IMR-90 (cell line): ENCODE measurements at regions not wholly inside any gene's neighbourhood (a gene's known extent, or its start where the extent isn't known, plus 50 kb on each side); places are given as distances from the start of the nearest gene placed in this dataset.

Experiments used
- ATAC-seq: fragments of 200-7000 bp; cut with Tn5 transposase; 2 replicates; pipeline ENCODE4 v1.9.1; 2020; ENCODE audit warnings: low read depth, mild to moderate bottlenecking, moderate library complexity
- BruUV-seq: library from RNA; stranded (reverse); fragments of 400-500 nt; replicated peaks from 2 replicates; lab custom pipeline; 2021; lab: Mats Ljungman, UMichigan
- CTCF ChIA-PET: fragments of 300-600 bp; formaldehyde crosslinking; extraction: SDS; loops from one replicate; lab custom pipeline; 2021; ENCODE audit warnings: antibody characterized with exemption; lab: Yijun Ruan, JAX
- POLR2A ChIA-PET: fragments of 300-600 bp; sonication (Branson Sonifier 250); formaldehyde crosslinking; loops from one replicate; lab custom pipeline; 2022; ENCODE audit warnings: antibody characterized with exemption; ENCODE audit not compliant: unreplicated experiment; lab: Charles Lee
- DNase-seq: peaks from one replicate; pipeline ENCODE4 v3.0.0; 2013
- H2AFZ ChIP-seq: replicated peaks from 2 replicates; pipeline ENCODE3; 2013; ENCODE audit warnings: low read length, mild to moderate bottlenecking; ENCODE audit not compliant: poor library complexity
- H2AK5ac ChIP-seq: 2 replicates; pipeline ENCODE4 v1.6.1; 2013; ENCODE audit warnings: low read depth, low read length, inconsistent platforms
- H2AK9ac ChIP-seq: replicated peaks from 2 replicates; pipeline ENCODE3; 2013; ENCODE audit warnings: mild to moderate bottlenecking, low read depth, low read length, moderate library complexity; ENCODE audit not compliant: poor library complexity
- H2BK120ac ChIP-seq: 2 replicates; pipeline ENCODE4 v1.6.1; 2013; ENCODE audit warnings: low read depth, low read length, inconsistent platforms
- H2BK15ac ChIP-seq: 3 replicates; pipeline ENCODE4 v1.6.1; 2013; ENCODE audit warnings: low read depth, low read length, inconsistent platforms
- H2BK20ac ChIP-seq: 2 replicates; pipeline ENCODE4 v1.6.1; 2013; ENCODE audit warnings: low read depth, mild to moderate bottlenecking, inconsistent platforms, low read length, moderate library complexity
- H2BK5ac ChIP-seq: 2 replicates; pipeline ENCODE4 v1.6.1; 2013; ENCODE audit warnings: mild to moderate bottlenecking, low read depth, low read length, inconsistent platforms; ENCODE audit not compliant: poor library complexity, severe bottlenecking
- H3K14ac ChIP-seq: replicated peaks from 2 replicates; pipeline ENCODE4 v1.6.1; 2013; ENCODE audit warnings: low read depth, low read length, inconsistent platforms
- H3K18ac ChIP-seq: 2 replicates; pipeline ENCODE4 v1.6.1; 2013; ENCODE audit warnings: low read depth, low read length, control low read depth
- H3K23ac ChIP-seq: 2 replicates; pipeline ENCODE4 v1.6.1; 2013; ENCODE audit warnings: low read depth, low read length, inconsistent platforms
- H3K27ac ChIP-seq: 2 replicates; pipeline ENCODE4 v1.5.1; 2013; ENCODE audit warnings: mild to moderate bottlenecking, control low read depth, low read length; ENCODE audit not compliant: insufficient read depth
- H3K27me3 ChIP-seq: 2 replicates; pipeline ENCODE4 v1.6.1; 2013; ENCODE audit warnings: low read length; ENCODE audit not compliant: control insufficient read depth, insufficient read depth
- H3K36me3 ChIP-seq: 2 replicates; pipeline ENCODE4 v1.6.1; 2013; ENCODE audit warnings: low read length, mixed read lengths; ENCODE audit not compliant: control insufficient read depth, insufficient read depth
- H3K4ac ChIP-seq: 2 replicates; pipeline ENCODE4 v1.6.1; 2013; ENCODE audit warnings: low read depth, low read length, inconsistent platforms
- H3K4me1 ChIP-seq: 2 replicates; pipeline ENCODE4 v1.6.1; 2013; ENCODE audit warnings: low read length, mixed read lengths; ENCODE audit not compliant: control insufficient read depth, insufficient read depth
- H3K4me2 ChIP-seq: 2 replicates; pipeline ENCODE4 v1.6.1; 2013; ENCODE audit warnings: low read depth, mild to moderate bottlenecking, control low read depth, low read length, moderate library complexity
- H3K4me3 ChIP-seq: 2 replicates; pipeline ENCODE4 v1.5.1; 2013; ENCODE audit warnings: low read depth, mild to moderate bottlenecking, control low read depth, low read length, moderate library complexity; ENCODE audit not compliant: insufficient read depth
- H3K56ac ChIP-seq: 2 replicates; pipeline ENCODE4 v1.6.1; 2013; ENCODE audit warnings: low read length, inconsistent platforms; ENCODE audit not compliant: insufficient read depth; ENCODE audit errors: extremely low read depth
- H3K79me1 ChIP-seq, 2 experiments: 2 replicates each; pipeline ENCODE4 v1.6.1; 2013; ENCODE audit warnings: low read length in 2 of 2, inconsistent platforms in 1 of 2, low read depth in 1 of 2
- H3K9ac ChIP-seq: 2 replicates; pipeline ENCODE4 v1.6.1; 2013; ENCODE audit warnings: low read depth, low read length, control low read depth
- H3K9me1 ChIP-seq: 2 replicates; pipeline ENCODE4 v1.6.1; 2013; ENCODE audit warnings: low read length, inconsistent platforms; ENCODE audit not compliant: insufficient read depth
- H3K9me3 ChIP-seq: 2 replicates; pipeline ENCODE4 v1.6.1; 2013; ENCODE audit warnings: low read length; ENCODE audit not compliant: control insufficient read depth, insufficient read depth
- H4K20me1 ChIP-seq: 2 replicates; pipeline ENCODE4 v1.6.1; 2013; ENCODE audit warnings: low read length, inconsistent platforms; ENCODE audit not compliant: insufficient read depth
- H4K5ac ChIP-seq: 2 replicates; pipeline ENCODE4 v1.6.1; 2013; ENCODE audit warnings: mild to moderate bottlenecking, low read depth, low read length, control low read depth
- H4K8ac ChIP-seq, 2 experiments: 2 replicates each; pipeline ENCODE4 v1.6.1; 2013; ENCODE audit warnings: low read depth in 2 of 2, low read length in 2 of 2, control low read depth in 1 of 2, inconsistent platforms in 1 of 2
- H4K91ac ChIP-seq: 2 replicates; pipeline ENCODE4 v1.6.1; 2013; ENCODE audit warnings: low read depth, low read length, inconsistent platforms; ENCODE audit not compliant: insufficient read depth
- BHLHE40 ChIP-seq: fragments of 150-350 bp; IDR thresholded peaks from 2 replicates; pipeline ENCODE4 v1.6.1; 2016; ENCODE audit warnings: mild to moderate bottlenecking, low read depth, low read length
- CEBPB ChIP-seq: IDR thresholded peaks from 2 replicates; pipeline ENCODE4 v1.6.1; 2012; ENCODE audit warnings: low read depth, low read length, improper control_type of control experiment
- RCOR1 ChIP-seq: IDR thresholded peaks from 2 replicates; pipeline ENCODE4 v1.6.1; 2012; ENCODE audit warnings: mild to moderate bottlenecking, low read length, improper control_type of control experiment; ENCODE audit not compliant: insufficient replicate concordance
- RFX5 ChIP-seq: IDR thresholded peaks from 2 replicates; pipeline ENCODE4 v1.8.0; 2012; ENCODE audit warnings: low read depth, mild to moderate bottlenecking, low read length, moderate library complexity
- SMC3 ChIP-seq: fragments of 150-350 bp; IDR thresholded peaks from 2 replicates; pipeline ENCODE4 v1.6.1; 2016; ENCODE audit warnings: low read depth, mild to moderate bottlenecking, antibody characterized with exemption, low read length, moderate library complexity
- USF2 ChIP-seq: fragments of 150-350 bp; IDR thresholded peaks from 2 replicates; pipeline ENCODE4 v1.6.1; 2017; ENCODE audit warnings: mild to moderate bottlenecking, antibody characterized with exemption, low read length, low read depth
- WGBS, 2 experiments: methylation state at CpG; one replicate each; pipeline versions ENCODE4 v1.1.5 to v1.1.7; 2013; ENCODE audit warnings: missing lambda C conversion rate in 2 of 2; ENCODE audit not compliant: insufficient read length in 1 of 2; ENCODE audit errors: extremely low coverage in 2 of 2; 5-methylcytosine and 5-hydroxymethylcytosine counted together
- dilution Hi-C: fragments of 300-500 bp; cut with HindIII; formaldehyde crosslinking; loops from one replicate; pipeline ENCODE4 v1.14.3; 2018; ENCODE audit warnings: low sequenced_read_pairs; ENCODE audit not compliant: unreplicated experiment
- in situ Hi-C: fragments of 300-500 bp; cut with MboI; formaldehyde crosslinking; loops from 3 replicates; pipeline ENCODE4 v1.14.3; 2019; ENCODE audit warnings: low sequenced_read_pairs, inconsistent platforms, mixed read lengths
- intact Hi-C: fragments of 100-400 bp; cut with micrococcal nuclease; formaldehyde crosslinking; loops from 2 replicates; pipeline ENCODE4 v1.10.0; 2022

GRCh38 chr2:74046441-74046840 lies 61.7 kb downstream of the TET3 start:
- Histone ChIP-seq H3K23ac (no peak overlapping the region), H3K18ac (no peak overlapping the region), H3K27me3 (no peaks in the 10 kb centered on the region), H2BK5ac (no peak overlapping the region), H2BK15ac (no peak overlapping the region), H3K27ac (no peak overlapping the region), H2BK20ac (no peak overlapping the region), H2AK9ac (no peak overlapping the region), H2BK120ac (no peak overlapping the region), H3K9me3 (no peaks in the 10 kb centered on the region), H3K14ac (no peak overlapping the region), H3K36me3 (peaks cover 12% of the 10 kb centered on the region), H3K4ac (no peak overlapping the region), H3K9me1 (peaks cover 32% of the 10 kb centered on the region), H3K79me1 (peaks cover 13 to 68% of the 10 kb centered on the region in 2 experiments; a peak in 3 of 4 replicates), H3K4me2 (no peak overlapping the region), H4K20me1 (peaks cover 36% of the 10 kb centered on the region; the same call in 1 of the 2 replicates), H4K5ac (no peak overlapping the region), H2AK5ac (no peak overlapping the region), H2AFZ (no peak overlapping the region), H3K9ac (no peak overlapping the region), H3K4me1 (no peaks in the 10 kb centered on the region), H4K8ac (no peak overlapping the region), H3K56ac (no peak overlapping the region), H3K4me3 (no peak overlapping the region), H4K91ac (no peak overlapping the region)
- dilution Hi-C loops (no loop called here), in situ Hi-C loops (no loop called here), intact Hi-C loops (no loop called here)
- no TSS peak for BruUV-seq
- no peak for DNase-seq
- CTCF ChIA-PET, result no interaction called here
- WGBS, 2 experiments, result 92% methylated on average over 8 of the region's 17 CpGs; no CpG with 5 or more reads in 1 of the 2 experiments
- ATAC-seq, result no peak
- POLR2A ChIA-PET, result no interaction called here
- TF ChIP-seq BHLHE40, result no peak
- TF ChIP-seq SMC3, result no peak
- TF ChIP-seq RFX5, result no peak
- TF ChIP-seq USF2, result no peak
- TF ChIP-seq CEBPB, result no peak
- TF ChIP-seq RCOR1, result no peak
